ENCODE measurements at regions not wholly inside any gene's neighbourhood (a gene's known extent, or its start where the extent isn't known, plus 50 kb on each side); places are given as distances from the start of the nearest gene placed in this dataset.
"Not testable (repeated sequence)": the region's sequence is repeated elsewhere in the genome, so short reads cannot be mapped to it uniquely, and the experiment has no call there.

DNA sequence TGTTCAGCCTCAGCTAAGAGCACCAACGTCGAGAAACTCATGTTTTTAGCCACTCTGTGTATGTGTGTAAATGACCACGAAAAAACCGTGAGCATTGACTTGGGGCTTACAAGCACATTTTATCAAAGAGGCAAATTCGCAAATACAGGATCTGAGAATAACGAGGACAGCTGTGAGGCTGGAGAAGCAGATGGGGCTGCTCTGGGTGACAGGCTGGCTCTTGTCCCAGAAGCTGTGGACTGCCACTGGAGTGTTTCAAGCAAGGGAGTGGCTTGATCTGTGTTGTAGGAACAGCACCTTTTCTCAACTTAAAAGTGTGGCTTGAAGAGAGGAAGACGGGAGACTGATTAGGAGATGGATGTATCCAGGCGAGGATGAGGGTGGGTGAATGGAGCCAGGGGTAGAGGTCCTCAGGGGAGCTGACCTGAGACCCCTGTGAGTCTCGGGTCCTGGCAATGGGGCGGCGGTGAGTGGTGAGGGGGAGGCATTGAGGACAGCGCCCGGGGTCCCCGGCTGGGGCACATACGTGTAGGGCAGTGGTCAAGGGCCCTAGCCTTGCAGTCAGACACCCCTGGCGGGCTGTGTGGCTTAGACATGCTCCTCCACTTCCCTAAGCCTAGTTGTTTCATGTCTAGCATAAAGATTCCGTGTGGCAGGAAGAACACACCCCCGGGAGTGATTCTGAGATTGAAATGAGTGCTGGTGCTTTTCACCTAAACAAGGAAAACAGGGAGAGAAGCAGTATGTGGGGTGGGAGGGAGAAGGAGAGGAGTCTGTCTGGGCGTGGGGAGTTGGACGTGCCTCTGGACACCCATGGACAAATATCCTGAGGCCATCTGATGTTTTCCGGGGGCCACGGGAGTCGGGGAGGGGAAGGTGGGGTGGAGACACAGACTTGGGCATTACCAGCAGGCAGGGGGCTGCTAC is 76.3 kb downstream of the FAM50B start:
- TF ChIP-seq, protein P1, sequence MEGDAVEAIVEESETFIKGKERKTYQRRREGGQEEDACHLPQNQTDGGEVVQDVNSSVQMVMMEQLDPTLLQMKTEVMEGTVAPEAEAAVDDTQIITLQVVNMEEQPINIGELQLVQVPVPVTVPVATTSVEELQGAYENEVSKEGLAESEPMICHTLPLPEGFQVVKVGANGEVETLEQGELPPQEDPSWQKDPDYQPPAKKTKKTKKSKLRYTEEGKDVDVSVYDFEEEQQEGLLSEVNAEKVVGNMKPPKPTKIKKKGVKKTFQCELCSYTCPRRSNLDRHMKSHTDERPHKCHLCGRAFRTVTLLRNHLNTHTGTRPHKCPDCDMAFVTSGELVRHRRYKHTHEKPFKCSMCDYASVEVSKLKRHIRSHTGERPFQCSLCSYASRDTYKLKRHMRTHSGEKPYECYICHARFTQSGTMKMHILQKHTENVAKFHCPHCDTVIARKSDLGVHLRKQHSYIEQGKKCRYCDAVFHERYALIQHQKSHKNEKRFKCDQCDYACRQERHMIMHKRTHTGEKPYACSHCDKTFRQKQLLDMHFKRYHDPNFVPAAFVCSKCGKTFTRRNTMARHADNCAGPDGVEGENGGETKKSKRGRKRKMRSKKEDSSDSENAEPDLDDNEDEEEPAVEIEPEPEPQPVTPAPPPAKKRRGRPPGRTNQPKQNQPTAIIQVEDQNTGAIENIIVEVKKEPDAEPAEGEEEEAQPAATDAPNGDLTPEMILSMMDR (IDR thresholded peaks at IDR 0.05) = not testable (repeated sequence)
- not testable (repeated sequence) for TF ChIP-seq POLR2A (IDR thresholded peaks at IDR 0.05)
